HepG2 (cell line): ENCODE measurements at regions not wholly inside any gene's neighbourhood (a gene's known extent, or its start where the extent isn't known, plus 50 kb on each side); places are given as distances from the start of the nearest gene placed in this dataset.

Experiments used
- CREM ChIP-seq, 2 experiments: sonication (generic) in 1 of 2; formaldehyde crosslinking in 1 of 2; IDR thresholded peaks; 2 replicates each; pipeline versions ENCODE4 v1.4.0 to v1.6.1; 2016 to 2020; ENCODE audit warnings: antibody characterized with exemption in 1 of 2, mild to moderate bottlenecking in 1 of 2, missing genetic modification reagents in 1 of 2
- FIP1L1 ChIP-seq: fragments of 200-400 bp; formaldehyde crosslinking; IDR thresholded peaks from 2 replicates; pipeline ENCODE4 v1.6.1; 2018; ENCODE audit warnings: low read depth, mild to moderate bottlenecking, low read length, moderate library complexity, borderline replicate concordance; ENCODE audit not compliant: insufficient read depth
- RXRA ChIP-seq: sonication (generic); formaldehyde crosslinking; IDR thresholded peaks from 2 replicates; pipeline ENCODE4 v1.5.1; 2020; ENCODE audit warnings: missing genetic modification reagents
- ZNF224 ChIP-seq: sonication (generic); formaldehyde crosslinking; IDR thresholded peaks from 2 replicates; pipeline ENCODE4 v1.5.0; 2020; ENCODE audit warnings: mild to moderate bottlenecking, missing genetic modification reagents
- ZNF776 ChIP-seq: sonication (generic); formaldehyde crosslinking; IDR thresholded peaks from 2 replicates; pipeline ENCODE4 v1.4.0; 2020; ENCODE audit warnings: mild to moderate bottlenecking, missing genetic modification reagents
- TF ChIP-seq, protein P1 (sequence below): sonication (generic); formaldehyde crosslinking; IDR thresholded peaks from 2 replicates; pipeline ENCODE4 v1.4.0; 2020; ENCODE audit warnings: missing genetic modification reagents, borderline replicate concordance

DNA sequence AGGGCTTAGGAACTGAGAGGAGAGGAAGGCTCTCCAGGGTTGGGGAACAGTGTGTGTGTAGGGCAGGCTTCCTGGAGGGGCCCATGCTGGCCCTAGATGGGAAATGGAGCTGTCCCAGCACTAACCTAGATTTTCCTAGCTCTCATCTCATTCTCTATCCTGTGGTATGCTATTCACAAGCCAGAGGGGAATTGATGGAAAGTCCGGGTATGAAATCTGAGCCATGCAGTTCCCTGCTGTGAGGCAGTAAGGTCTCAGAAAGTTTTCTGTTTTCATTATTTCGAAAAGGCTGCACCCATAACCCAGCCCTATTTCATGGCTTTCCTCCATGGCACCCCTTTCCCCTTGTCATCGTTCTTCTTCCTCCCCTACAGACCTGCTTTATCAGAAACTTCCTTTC, 220.3 kb downstream of the RPS24 start:
- no peak for TF ChIP-seq ZNF776 (CRISPR knock-in tag)
- TF ChIP-seq, protein P1, sequence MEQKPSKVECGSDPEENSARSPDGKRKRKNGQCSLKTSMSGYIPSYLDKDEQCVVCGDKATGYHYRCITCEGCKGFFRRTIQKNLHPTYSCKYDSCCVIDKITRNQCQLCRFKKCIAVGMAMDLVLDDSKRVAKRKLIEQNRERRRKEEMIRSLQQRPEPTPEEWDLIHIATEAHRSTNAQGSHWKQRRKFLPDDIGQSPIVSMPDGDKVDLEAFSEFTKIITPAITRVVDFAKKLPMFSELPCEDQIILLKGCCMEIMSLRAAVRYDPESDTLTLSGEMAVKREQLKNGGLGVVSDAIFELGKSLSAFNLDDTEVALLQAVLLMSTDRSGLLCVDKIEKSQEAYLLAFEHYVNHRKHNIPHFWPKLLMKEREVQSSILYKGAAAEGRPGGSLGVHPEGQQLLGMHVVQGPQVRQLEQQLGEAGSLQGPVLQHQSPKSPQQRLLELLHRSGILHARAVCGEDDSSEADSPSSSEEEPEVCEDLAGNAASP = no peak
- no peak for TF ChIP-seq FIP1L1
- no peak for TF ChIP-seq RXRA (CRISPR knock-in tag)
- no peak for TF ChIP-seq CREM (IDR thresholded peaks at IDR 0.05)
- no peak for TF ChIP-seq CREM (CRISPR knock-in tag; IDR thresholded peaks at IDR 0.05)
- no peak for TF ChIP-seq ZNF224 (CRISPR knock-in tag)
